ENCODE measurements at regions not wholly inside any gene's neighbourhood (a gene's known extent, or its start where the extent isn't known, plus 50 kb on each side); places are given as distances from the start of the nearest gene placed in this dataset.
A peak's percentile ranks its signal among the peaks of the same experiment; 100 is the strongest.

GRCh38 chr2:41886145-41886664, 161.6 kb upstream of the PKDCC start:
- ATAC-seq (no peak), DNase-seq (no peak)
- intact Hi-C loops (cut with DNase I) = no loop called here

DNA sequence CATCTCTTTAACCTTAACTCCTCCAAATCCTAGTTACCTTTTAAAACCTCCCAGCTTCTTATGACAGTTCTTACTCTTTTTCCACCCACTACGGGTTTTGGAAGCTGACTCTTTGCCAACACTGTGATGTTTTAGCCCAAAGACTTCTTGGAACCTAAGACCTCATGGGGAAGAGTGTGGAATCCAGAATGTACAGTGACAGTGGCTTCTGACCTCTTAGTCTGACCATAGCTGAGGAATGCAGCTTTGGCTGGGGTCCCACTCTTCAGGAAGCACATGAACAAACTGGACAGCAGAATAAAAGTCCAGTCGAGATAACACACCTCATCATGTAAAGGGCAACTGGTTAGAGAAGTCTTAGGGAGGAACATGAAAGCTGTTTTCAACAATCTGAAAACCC, 161.1 kb upstream of the PKDCC start:
- no peak for DNase-seq
- peak; percentile 56 to 57 for ATAC-seq
- intact Hi-C loops (cut with DNase I) = no loop called here

DNA sequence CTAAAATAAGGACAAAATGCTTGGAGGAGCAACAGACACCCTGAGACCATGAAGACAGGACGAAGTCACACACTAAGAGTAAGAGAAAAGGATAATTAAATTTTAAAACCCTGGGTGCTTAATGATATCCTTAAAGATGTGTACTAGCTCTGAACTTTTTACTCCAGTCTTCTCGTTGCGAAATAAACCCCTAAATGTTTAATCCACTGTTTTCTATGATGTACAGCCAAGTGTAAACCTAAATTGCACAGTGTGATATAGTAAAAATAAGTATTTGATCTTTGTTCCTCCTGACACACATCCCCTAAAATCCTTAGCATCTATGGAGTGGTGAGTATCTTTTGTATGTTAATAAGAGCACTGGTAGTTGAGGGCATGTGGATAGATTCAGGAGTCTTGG, 157.5 kb upstream of the PKDCC start:
- ATAC-seq = no peak
- no peak for DNase-seq
- intact Hi-C loops (cut with DNase I) = no loop called here

DNA sequence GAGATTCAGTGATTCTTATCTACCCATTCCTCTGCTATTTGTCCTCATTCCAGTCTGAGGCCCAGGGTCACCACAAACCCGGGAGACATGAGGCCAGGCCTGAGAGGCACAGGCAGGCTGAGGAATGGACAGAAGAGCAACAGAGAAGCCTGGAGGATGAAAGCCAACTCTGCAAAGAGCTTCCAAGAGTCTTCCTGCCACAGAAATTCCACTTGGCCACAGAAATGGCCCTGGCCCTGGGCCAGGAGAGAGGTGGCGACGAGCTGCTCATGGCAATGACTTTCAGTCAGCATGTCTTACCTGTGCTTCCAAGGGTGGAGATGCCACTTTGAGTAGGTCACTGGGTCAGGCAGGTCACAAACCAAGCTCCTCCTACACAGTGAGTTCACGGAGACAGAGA, 155.3 kb upstream of the PKDCC start:
- ATAC-seq (no peak), DNase-seq (no peak)
- intact Hi-C loops (cut with DNase I) = no loop called here

- intact Hi-C loops (cut with DNase I) = no loop called here
- DNase-seq (no peak), ATAC-seq (no peak)
Observed at GRCh38 chr2:41894563-41895333, 153.1 kb upstream of the PKDCC start.

DNA sequence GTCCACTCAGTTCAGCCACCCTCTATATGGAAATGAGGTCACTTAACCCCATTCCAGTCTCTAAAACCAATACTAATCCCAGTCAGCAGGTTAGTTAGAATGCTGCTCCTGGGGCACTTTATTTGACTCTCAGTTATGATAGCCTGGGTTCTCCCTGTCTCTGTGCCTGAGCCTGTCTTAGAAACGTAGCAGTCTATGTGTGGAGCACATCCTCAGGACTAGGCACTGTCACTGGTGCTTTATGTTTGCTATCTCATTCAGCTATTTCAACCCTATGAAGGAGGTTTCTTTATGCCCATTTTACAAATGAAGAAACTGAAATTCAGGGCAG, 152.5 kb upstream of the PKDCC start:
- intact Hi-C loops (cut with DNase I) = no loop called here
- DNase-seq (no peak), ATAC-seq (no peak)

GRCh38 chr2:41896186-41896846, 151.5 kb upstream of the PKDCC start:
- DNase-seq (no peak), ATAC-seq (peak; percentile 37 to 51)
- intact Hi-C loops (cut with DNase I) = no loop called here

GRCh38 chr2:41899189-41899588, 148.6 kb upstream of the PKDCC start:
- DNase-seq = no peak
- intact Hi-C loops (cut with DNase I) = no loop called here
- ATAC-seq = no peak

DNA sequence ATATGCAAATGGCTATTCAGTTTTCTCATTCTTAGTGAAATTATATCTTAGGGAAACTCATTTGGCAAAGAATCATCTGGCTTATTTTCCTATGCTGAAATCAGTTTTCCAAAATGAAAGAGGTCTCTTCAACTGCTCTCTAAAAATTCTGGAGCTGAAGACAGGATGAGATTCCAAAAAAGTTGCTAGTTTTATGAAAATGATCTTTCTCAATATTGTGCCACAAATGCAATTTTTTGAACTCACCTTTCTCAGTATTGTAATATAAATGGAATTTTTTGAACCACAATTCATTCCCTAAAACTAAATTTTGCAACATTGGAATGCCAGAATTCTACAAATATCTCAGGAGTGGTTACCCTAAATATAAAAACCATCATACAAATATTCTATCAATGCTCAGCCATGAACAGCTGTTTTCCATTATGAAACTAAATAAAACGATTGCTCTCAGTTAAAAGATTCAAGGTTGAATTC, 147.7 kb upstream of the PKDCC start:
- DNase-seq (no peak), ATAC-seq (no peak)
- intact Hi-C loops (cut with DNase I) = no loop called here

- intact Hi-C loops (cut with DNase I) = no loop called here
- DNase-seq (no peak), ATAC-seq (no peak)
Observed at GRCh38 chr2:41902897-41903296, 144.9 kb upstream of the PKDCC start.

GRCh38 chr2:41903474-41904135, 144.2 kb upstream of the PKDCC start:
- intact Hi-C loops (cut with DNase I) = no loop called here
- DNase-seq (no peak), ATAC-seq (no peak)

- DNase-seq (no peak), ATAC-seq (no peak)
- intact Hi-C loops (cut with DNase I) = no loop called here
Observed at GRCh38 chr2:41904459-41904858, 143.4 kb upstream of the PKDCC start.

DNA sequence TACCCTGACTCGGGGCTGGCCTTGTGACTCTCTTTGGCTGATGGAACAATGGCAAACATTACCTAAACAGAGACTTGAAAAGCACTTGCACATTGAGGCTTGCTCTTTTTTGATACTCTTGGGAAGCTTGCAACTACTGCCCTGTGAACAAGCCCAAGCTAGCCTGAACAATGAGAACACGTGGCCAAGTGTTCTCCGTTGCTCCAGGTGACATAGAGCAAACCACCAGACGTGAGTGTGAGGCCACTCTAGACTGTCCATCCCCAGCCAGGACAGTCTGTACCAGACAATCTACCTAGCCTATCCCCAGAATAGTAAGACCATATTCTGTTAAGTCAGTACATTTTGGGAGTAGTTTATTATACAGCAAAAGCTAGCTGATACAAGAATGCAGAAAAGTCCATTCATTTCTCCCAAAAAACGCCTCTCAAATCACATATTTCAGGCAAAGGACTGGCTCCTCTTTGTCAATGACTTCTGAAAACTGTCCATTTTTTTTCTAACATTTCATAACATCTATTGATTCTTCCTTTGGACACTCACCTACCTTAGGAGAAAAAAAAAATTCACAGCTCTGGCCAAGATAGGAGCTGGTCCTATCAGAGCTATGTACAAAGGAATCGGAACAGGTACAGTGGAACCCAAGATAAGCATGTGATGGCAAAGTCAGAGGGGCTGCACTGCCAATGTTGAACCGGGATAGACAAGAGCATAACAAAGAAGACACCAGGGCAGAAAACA, 142.1 kb upstream of the PKDCC start:
- intact Hi-C loops (cut with DNase I) = no loop called here
- DNase-seq = no peak
- no peak for ATAC-seq

- DNase-seq (no peak), ATAC-seq (peak in 1 of 2 donors; percentile 51)
- intact Hi-C loops (cut with DNase I) = no loop called here
Observed at GRCh38 chr2:41906338-41906725, 141.5 kb upstream of the PKDCC start.

DNA sequence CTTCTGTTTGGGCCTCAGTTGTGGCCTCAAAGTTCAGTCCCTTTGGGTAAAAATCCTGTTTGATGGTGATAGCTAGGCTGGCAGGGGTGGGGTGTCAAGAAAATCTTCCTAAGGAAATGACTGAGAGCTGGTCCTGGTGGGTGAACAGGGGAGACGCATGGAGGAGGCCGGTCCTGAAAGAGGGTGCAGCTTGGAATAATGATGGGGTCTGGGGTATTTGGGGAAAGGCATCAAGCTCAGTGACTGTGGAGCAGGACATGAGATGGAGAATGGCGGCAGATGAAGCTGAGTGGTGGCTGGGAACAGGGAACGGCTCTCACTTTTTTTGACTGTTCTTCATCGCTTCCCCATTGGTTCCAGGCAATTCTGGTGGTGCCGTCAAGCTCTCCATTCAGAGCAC, 140.7 kb upstream of the PKDCC start:
- DNase-seq (no peak), ATAC-seq (no peak)
- intact Hi-C loops (cut with DNase I) = no loop called here

DNA sequence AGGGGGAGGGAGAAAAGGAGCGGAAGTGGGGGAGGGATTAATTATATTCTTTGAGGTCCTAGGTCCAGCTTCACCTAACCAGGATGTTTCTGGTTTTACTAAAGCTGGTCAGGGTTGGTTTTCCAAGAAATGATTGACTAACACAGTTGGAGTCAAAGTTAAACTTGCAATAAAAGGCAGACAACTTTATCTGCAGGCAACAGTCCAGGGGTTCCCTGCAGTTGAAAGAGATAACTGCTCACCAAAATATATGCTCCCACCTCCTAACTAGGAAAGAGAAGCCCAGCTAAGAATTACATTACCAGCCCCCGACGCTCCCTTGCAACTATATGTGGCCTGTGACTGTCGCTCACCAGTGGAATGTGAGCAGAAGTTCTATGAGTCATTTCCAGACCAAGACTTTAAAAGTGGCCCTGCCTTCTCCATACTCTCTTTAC, 140.0 kb upstream of the PKDCC start:
- ATAC-seq (peak in 1 of 2 donors; percentile 31), DNase-seq (no peak)
- intact Hi-C loops (cut with DNase I) = no loop called here

DNA sequence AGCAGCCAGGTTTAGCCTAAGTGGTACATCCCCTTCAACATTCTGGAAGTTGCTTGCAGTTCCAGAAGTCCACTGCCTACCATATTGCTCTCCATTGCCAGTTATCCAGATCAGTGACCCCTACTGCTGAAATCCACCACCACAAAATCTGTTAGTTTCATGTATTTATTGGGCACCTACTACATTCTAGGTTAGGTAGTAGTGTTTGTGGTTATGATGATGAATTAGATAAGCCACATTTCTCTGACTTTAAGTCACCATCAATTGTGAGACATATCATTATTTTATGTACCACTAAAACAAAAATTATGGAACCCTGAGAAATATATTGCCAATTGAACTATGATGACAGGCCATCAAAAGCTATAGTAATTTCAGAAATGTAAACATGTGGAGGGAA, 139.5 kb upstream of the PKDCC start:
- ATAC-seq (no peak), DNase-seq (no peak)
- intact Hi-C loops (cut with DNase I) = no loop called here

DNA sequence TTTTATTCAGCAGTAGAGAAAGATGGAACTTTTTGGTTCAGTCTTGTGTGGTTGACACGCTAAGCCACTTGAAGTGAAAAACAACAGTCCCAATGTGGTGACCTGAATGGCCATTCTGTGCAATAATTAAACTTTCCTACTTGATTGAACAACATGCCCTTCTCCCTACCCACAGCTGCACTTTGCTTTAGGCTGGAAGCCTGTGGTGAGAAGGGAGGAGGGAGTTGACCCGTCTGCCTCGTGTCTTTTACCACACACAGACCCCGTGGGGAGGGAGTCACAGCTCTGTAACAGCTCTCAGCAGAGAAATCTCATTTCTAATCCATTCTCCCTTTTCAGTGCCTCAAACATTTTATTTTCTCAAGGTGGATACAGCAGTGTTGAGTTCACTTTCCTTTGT, 138.2 kb upstream of the PKDCC start:
- DNase-seq (no peak), ATAC-seq (peak in 1 of 2 donors; percentile 38)
- intact Hi-C loops (cut with DNase I) = no loop called here

DNA sequence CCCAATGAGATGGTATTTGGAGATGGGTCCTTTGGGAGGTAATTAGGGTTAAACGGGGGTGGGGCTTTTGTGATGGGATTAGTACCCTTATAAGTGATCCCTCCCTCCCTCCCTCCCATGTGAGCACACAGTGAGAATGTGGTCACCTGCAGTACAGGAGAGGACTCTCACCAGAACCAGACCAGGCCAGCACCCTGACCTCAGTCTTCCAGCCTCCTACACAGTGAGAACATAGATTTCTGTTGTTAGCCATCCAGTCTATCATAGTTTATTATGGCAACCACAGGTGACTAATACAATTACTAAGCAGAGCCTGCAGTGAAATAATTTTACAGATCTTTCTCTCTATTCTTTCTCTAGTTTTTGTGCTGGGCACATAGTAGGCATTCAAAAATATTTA, 137.7 kb upstream of the PKDCC start:
- ATAC-seq = peak in 1 of 2 donors; percentile 33

DNA sequence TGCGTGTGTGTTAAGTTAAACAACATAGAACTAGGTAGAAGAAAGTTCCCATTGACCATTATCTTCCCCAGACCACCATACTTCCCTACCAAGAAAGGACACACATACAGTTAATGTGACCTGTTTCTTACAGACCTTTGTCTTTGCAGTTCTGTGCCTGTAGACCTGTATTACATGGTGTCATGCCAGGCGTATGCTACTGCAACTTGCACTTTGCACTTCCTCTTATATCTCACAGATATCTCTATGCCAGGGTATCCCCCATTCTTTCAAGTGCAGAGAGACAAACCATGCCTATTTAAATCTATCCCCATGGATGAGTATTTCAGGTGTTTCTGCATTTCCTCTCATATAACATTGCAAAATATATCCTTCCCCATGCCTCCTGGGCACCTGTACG, 136.8 kb upstream of the PKDCC start:
- DNase-seq (no peak), ATAC-seq (no peak)
- intact Hi-C loops (cut with DNase I) = no loop called here

More for the DNA sequence above, 137.7 kb upstream of the PKDCC start:
- DNase-seq = no peak
- intact Hi-C loops (cut with DNase I) = no loop called here

Measured in left cardiac atrium (tissue), 4 donors.